ENCODE measurements at regions not wholly inside any gene's neighbourhood (a gene's known extent, or its start where the extent isn't known, plus 50 kb on each side); places are given as distances from the start of the nearest gene placed in this dataset.

DNA sequence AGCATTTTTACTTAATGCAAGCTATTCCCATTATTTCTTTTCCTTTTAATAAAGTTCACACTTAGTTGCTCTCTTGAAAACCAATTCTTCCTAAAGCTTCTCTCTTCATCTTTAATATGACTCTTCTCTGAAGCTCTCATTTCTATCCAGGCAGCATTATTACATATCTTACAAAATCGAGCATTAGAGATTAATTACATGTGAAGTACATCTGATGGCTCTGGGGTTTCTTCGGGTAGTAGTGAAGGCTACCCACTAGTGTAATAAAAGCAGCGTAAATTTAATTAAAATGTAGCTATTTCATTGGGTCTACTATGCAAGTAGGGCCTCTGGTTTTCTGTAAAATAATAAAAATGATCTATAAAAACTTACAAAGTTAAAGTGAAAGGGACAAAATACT is 513.6 kb upstream of the DPH6 start:
- no peak overlapping the region for H3K27ac ChIP-seq
- TF ChIP-seq ZFX (IDR thresholded peaks at IDR 0.05): no peak
- TF ChIP-seq, protein P1, sequence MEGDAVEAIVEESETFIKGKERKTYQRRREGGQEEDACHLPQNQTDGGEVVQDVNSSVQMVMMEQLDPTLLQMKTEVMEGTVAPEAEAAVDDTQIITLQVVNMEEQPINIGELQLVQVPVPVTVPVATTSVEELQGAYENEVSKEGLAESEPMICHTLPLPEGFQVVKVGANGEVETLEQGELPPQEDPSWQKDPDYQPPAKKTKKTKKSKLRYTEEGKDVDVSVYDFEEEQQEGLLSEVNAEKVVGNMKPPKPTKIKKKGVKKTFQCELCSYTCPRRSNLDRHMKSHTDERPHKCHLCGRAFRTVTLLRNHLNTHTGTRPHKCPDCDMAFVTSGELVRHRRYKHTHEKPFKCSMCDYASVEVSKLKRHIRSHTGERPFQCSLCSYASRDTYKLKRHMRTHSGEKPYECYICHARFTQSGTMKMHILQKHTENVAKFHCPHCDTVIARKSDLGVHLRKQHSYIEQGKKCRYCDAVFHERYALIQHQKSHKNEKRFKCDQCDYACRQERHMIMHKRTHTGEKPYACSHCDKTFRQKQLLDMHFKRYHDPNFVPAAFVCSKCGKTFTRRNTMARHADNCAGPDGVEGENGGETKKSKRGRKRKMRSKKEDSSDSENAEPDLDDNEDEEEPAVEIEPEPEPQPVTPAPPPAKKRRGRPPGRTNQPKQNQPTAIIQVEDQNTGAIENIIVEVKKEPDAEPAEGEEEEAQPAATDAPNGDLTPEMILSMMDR (conservative IDR thresholded peaks at IDR 0.05): no peak

DNA sequence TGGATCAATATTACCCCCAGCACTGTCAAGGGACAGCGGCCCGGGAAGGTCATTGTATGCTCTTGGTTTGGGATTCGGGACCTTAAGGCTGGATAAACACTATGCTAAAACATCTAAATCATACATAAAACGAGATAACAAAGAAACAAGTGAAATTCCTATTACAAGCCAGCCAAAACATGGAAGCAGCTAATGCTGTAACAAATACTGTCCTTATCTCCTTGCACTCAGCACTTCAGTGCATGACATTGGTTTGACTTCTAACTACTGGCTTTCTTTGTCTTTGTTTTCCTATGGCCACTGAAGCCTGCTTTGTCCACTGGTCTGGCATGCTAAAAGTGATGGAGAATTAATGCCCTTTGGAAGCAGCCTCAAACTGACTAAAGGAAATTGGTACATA is 516.4 kb upstream of the DPH6 start:
- no peak overlapping the region for H3K27ac ChIP-seq
- TF ChIP-seq ZFX (IDR thresholded peaks at IDR 0.05): no peak
- TF ChIP-seq, protein P1 (conservative IDR thresholded peaks at IDR 0.05): no peak

DNA sequence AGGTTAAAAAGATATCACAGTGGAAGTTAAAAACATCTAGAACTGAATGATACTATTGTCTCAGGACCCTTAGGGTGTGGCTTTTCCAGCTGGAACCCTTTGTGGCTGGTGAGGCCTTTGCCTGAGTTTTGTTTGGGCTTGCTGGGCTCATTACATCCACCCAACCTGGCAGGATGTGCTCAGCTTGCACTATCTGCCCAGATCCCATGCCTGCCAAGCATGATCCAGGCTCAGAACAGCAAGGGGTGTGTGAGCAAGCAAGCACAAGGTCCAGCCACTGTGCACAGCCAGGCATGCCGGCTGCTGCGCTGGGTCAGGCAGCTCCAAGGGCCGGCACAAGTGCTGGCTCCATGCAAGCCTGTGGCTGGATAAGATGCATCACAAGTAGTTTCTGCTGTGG is 512.7 kb upstream of the CDIN1 start:
- no peak overlapping the region for H3K27ac ChIP-seq

DNA sequence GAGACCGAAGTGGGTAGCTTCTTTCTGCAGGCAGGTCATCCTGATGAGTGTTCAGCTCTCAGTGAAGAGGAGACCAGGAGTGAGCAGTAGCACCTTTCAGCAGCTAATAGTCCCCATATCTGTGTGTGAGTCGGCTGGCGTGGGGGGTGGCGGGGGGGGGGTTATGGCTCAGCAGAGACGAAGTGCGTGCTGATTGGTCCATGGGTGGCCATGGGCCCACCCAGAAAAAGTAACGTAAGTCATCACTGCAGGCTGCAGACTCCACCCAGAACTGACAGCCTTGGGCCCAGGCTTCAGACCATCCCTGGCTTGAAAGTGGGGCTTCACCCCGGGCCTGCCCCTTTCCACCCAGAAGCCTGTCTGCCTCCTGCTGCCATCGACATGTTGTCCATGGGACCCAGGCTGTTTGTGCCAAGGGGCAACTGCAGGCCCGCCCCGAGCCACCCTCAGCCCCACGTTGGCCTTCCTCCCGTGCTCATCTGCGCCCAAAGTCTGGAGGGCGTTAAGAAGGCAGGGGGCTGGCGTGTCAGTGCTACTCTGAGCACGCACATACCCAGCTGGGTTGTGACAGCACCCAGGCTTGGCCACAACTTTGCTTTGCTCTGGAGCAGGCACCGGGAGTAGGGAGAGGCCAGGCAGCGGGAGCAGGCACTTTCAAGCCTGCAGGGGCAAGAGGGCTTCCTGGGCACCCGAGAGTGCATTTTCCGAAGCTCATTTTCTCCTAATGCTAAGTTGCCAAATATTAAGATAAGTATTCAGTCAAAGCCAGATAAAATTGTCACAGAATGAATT is 511.7 kb upstream of the CDIN1 start:
- TF ChIP-seq, protein P1 (conservative IDR thresholded peaks at IDR 0.05): no peak
- no peak for TF ChIP-seq ZFX (IDR thresholded peaks at IDR 0.05)
- no peak overlapping the region for H3K27ac ChIP-seq

More for the DNA sequence above, 512.7 kb upstream of the CDIN1 start:
- TF ChIP-seq, protein P1 (conservative IDR thresholded peaks at IDR 0.05): no peak

DNA sequence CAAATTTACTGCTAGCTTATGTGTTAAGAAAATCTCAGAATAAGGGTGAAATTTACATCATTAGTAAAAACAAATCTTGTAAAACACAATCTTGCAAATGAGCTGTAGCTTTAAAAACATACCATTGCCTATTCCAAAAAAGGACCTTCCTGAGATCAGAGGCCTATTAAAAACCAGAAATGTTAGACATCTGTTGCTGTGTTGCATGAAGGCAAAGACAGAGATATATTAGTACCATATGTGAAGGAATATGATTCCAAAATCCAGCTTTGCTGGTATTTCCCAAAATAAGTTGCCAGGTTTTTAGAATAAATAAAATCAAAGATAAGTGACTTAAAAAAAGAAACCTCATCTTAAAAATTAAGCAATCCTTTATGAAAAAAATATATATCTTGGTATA is 504.1 kb upstream of the CDIN1 start:
- no peak for TF ChIP-seq ZFX (IDR thresholded peaks at IDR 0.05)
- TF ChIP-seq, protein P1 (conservative IDR thresholded peaks at IDR 0.05): no peak
- H3K27ac ChIP-seq: no peak overlapping the region

DNA sequence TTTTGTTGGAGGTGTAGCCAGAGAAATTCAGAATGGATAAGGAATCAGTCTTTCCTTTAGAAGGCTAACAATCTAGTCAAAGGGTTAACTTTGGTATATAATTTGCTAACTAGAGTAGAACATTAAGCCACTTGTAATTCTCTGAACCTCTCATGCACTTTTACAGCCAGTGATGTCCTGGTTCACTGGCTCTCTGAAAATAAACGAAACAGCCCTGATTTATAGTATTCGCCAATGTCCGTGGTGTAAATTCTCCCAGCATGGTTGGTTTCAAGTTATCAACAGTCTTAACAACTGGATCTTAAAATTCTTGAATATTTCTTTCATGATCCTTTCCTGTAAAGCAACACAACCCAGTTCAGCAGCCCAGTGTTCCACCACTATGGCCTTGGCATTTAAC is 500.4 kb upstream of the CDIN1 start:
- TF ChIP-seq ZFX (IDR thresholded peaks at IDR 0.05): no peak
- TF ChIP-seq, protein P1 (conservative IDR thresholded peaks at IDR 0.05): no peak
- H3K27ac ChIP-seq: no peak overlapping the region

DNA sequence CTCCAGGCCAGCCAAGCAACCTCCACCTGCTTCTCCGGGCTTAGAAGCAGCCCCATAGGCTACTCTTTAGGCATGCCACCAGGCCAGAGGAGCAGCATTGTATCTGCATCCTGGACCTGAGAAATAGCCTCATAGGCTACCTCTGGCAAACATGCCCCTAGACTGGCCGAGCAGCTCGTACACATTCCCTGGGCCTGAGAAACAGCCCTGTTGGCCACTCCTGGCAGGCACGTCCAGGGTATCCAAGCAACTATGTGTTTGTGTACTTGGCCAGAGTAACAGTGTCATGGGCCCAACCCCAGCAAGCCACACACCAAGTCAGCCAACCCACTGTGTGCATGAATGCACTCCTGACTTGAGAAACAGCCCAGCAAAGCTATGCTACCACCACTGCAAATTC is 498.7 kb upstream of the CDIN1 start:
- H3K27ac ChIP-seq: no peak overlapping the region
- no peak for TF ChIP-seq ZFX (IDR thresholded peaks at IDR 0.05)
- TF ChIP-seq, protein P1 (conservative IDR thresholded peaks at IDR 0.05): no peak

Data from C4-2B (cell line).